HCT116 (cell line): ENCODE measurements at regions not wholly inside any gene's neighbourhood (a gene's known extent, or its start where the extent isn't known, plus 50 kb on each side); places are given as distances from the start of the nearest gene placed in this dataset.

ENCODE experiments used
- ATAC-seq: fragments of 200-7000 bp; cut with Tn5 transposase; 2 replicates; pipeline ENCODE4 v1.9.1; 2020; ENCODE audit warnings: mild to moderate bottlenecking, moderate library complexity
- BruUV-seq: library from RNA; stranded (reverse); fragments of 400-500 nt; replicated peaks from 2 replicates; lab custom pipeline; 2021; lab: Mats Ljungman, UMichigan
- CTCF ChIA-PET: fragments of 300-600 bp; sonication (Branson Sonifier 250); formaldehyde crosslinking; loops from one replicate; lab custom pipeline; 2021; ENCODE audit warnings: antibody characterized with exemption; lab: Charles Lee
- POLR2A ChIA-PET: fragments of 300-600, 350-600 bp; sonication (Branson Sonifier 250); formaldehyde crosslinking; loops from one replicate; lab custom pipeline; 2021; ENCODE audit warnings: antibody characterized with exemption; lab: Charles Lee
- RAD21 ChIA-PET, 2 experiments: fragments of 300-600 bp; sonication (Branson Sonifier 250); formaldehyde crosslinking; loops; one replicate each; lab custom pipeline; 2023; ENCODE audit warnings: low total read pairs in 2 of 2; ENCODE audit not compliant: uncharacterized antibody in 2 of 2, unreplicated experiment in 2 of 2, low non-redundant PET in 1 of 2; lab: Charles Lee
- DNase-seq: peaks from one replicate; pipeline ENCODE4 v3.0.0-alpha.2; 2010; ENCODE audit warnings: low read depth, low spot score
- H2AFZ ChIP-seq: fragments of 200-600 bp; shearing (Covaris generic), sonication (generic); 2 replicates; pipeline ENCODE4 v1.6.1; 2017; ENCODE audit warnings: low read depth, mixed run types, mixed read lengths, antibody characterized with exemption, low read length; ENCODE audit not compliant: poor library complexity, severe bottlenecking
- H3K27ac ChIP-seq: 2 replicates; pipeline ENCODE4 v1.5.1; 2012; ENCODE audit warnings: low read depth, low read length
- H3K27me3 ChIP-seq: fragments of 200-600 bp; sonication (generic); 2 replicates; pipeline ENCODE4 v1.6.1; 2016; ENCODE audit warnings: mixed run types, low read length, mixed read lengths; ENCODE audit not compliant: insufficient read depth
- H3K36me3 ChIP-seq, 2 experiments: fragments of 200-500 bp in 1 of 2; fragments of 200-600 bp in 1 of 2; sonication (Bioruptor generic) in 1 of 2; sonication (generic) in 1 of 2; 2 replicates each; pipeline versions ENCODE4 v1.5.1 to v1.6.1; 2014 to 2016; ENCODE audit warnings: low read length in 2 of 2, inconsistent platforms in 1 of 2, mixed read lengths in 1 of 2, mixed run types in 1 of 2; ENCODE audit not compliant: insufficient read depth in 2 of 2, control insufficient read depth in 1 of 2
- H3K4me1 ChIP-seq, 2 experiments: fragments of 200-600 bp in 1 of 2; sonication (generic) in 1 of 2; 2 replicates each; pipeline versions ENCODE4 v1.5.1 to v1.6.1; 2012 to 2017; ENCODE audit warnings: low read length in 2 of 2, inconsistent platforms in 1 of 2, mild to moderate bottlenecking in 1 of 2, mixed read lengths in 1 of 2, mixed run types in 1 of 2, moderate library complexity in 1 of 2; ENCODE audit not compliant: insufficient read depth in 2 of 2, control insufficient read depth in 1 of 2
- H3K4me2 ChIP-seq: fragments of 200-600 bp; sonication (generic); 2 replicates; pipeline ENCODE4 v1.6.1; 2017; ENCODE audit warnings: mixed run types, low read length, mixed read lengths
- H3K4me3 ChIP-seq, 2 experiments: fragments of 200-600 bp in 1 of 2; sonication (generic) in 1 of 2; replicated peaks in 1 of 2; 2 replicates each; pipeline ENCODE4 v1.5.1; 2011 to 2016; ENCODE audit warnings: low read length in 2 of 2, control low read depth in 1 of 2, low read depth in 1 of 2, mild to moderate bottlenecking in 1 of 2, mixed read lengths in 1 of 2, mixed run types in 1 of 2
- H3K79me2 ChIP-seq: fragments of 200-600 bp; sonication (generic); 2 replicates; pipeline ENCODE4 v1.6.1; 2017; ENCODE audit warnings: mild to moderate bottlenecking, mixed run types, low read length, moderate library complexity, mixed read lengths; ENCODE audit not compliant: insufficient read depth
- H3K9ac ChIP-seq: fragments of 200-600 bp; sonication (generic); 2 replicates; pipeline ENCODE4 v1.6.1; 2016; ENCODE audit warnings: low read length, mixed read lengths
- H3K9me2 ChIP-seq: fragments of 200-600 bp; sonication (generic), shearing (Covaris generic); 2 replicates; pipeline ENCODE4 v1.6.1; 2017; ENCODE audit warnings: mixed run types, mild to moderate bottlenecking, moderate library complexity; ENCODE audit not compliant: insufficient read depth
- H3K9me3 ChIP-seq, 2 experiments: fragments of 200-500 bp in 1 of 2; fragments of 200-600 bp in 1 of 2; sonication (Bioruptor generic) in 1 of 2; sonication (generic) in 1 of 2; 2 replicates each; pipeline ENCODE4 v1.6.1; 2014 to 2017; ENCODE audit warnings: low read length in 2 of 2, mixed read lengths in 2 of 2, inconsistent platforms in 1 of 2, low read depth in 1 of 2, mild to moderate bottlenecking in 1 of 2, mixed run types in 1 of 2, moderate library complexity in 1 of 2; ENCODE audit not compliant: control insufficient read depth in 1 of 2, insufficient read depth in 1 of 2
- H4K20me1 ChIP-seq: fragments of 200-600 bp; sonication (generic), shearing (Covaris generic); 2 replicates; pipeline ENCODE4 v1.6.1; 2017; ENCODE audit warnings: mixed run types, mild to moderate bottlenecking, moderate library complexity; ENCODE audit not compliant: insufficient read depth
- ATF3 ChIP-seq: IDR thresholded peaks from 2 replicates; pipeline ENCODE4 v1.6.1; 2012
- CBX3 ChIP-seq: IDR thresholded peaks from 2 replicates; pipeline ENCODE4 v1.6.1; 2012; ENCODE audit warnings: low read depth
- CEBPB ChIP-seq: IDR thresholded peaks from 2 replicates; pipeline ENCODE4 v1.6.1; 2012; ENCODE audit warnings: low read depth
- RAD21 ChIP-seq: IDR thresholded peaks from 2 replicates; pipeline ENCODE4 v1.6.1; 2012; ENCODE audit warnings: low read depth, mild to moderate bottlenecking
- SP1 ChIP-seq: IDR thresholded peaks from 2 replicates; pipeline ENCODE4 v1.6.1; 2012; ENCODE audit warnings: low read depth
- SRF ChIP-seq: IDR thresholded peaks from 2 replicates; pipeline ENCODE4 v1.6.1; 2012; ENCODE audit warnings: low read depth
- TCF7L2 ChIP-seq: IDR thresholded peaks from 2 replicates; pipeline ENCODE4 v1.7.0; 2011; ENCODE audit warnings: borderline replicate concordance, inconsistent platforms; ENCODE audit not compliant: insufficient read depth, insufficient read length; ENCODE audit errors: extremely low read depth
- YY1 ChIP-seq: IDR thresholded peaks from 2 replicates; pipeline ENCODE4 v1.6.1; 2011; ENCODE audit warnings: low read length, low read depth, moderate library complexity, mild to moderate bottlenecking; ENCODE audit not compliant: insufficient replicate concordance; ENCODE audit errors: extremely low read depth
- ZBTB33 ChIP-seq: IDR thresholded peaks from 2 replicates; pipeline ENCODE4 v1.6.1; 2011; ENCODE audit warnings: mild to moderate bottlenecking, low read length, moderate library complexity; ENCODE audit not compliant: insufficient replicate concordance; ENCODE audit errors: extremely low read depth
- intact Hi-C: fragments of 100-400 bp; cut with micrococcal nuclease; formaldehyde crosslinking; loops from 2 replicates; pipeline ENCODE4 v1.10.0; 2022
- TF ChIP-seq, protein P1 (sequence below), 3 experiments: fragments of 200-600 bp in 1 of 3; sonication (generic) in 1 of 3; IDR thresholded peaks in 2 of 3; conservative IDR thresholded peaks in 1 of 3; 2 replicates each; pipeline ENCODE4 v1.5.1; 2012 to 2017; ENCODE audit warnings: low read depth in 2 of 3, low read length in 2 of 3, antibody characterized with exemption in 1 of 3, borderline replicate concordance in 1 of 3, control low read depth in 1 of 3, mild to moderate bottlenecking in 1 of 3, mixed read lengths in 1 of 3, mixed run types in 1 of 3, moderate library complexity in 1 of 3; ENCODE audit not compliant: insufficient read depth in 1 of 3

- Histone ChIP-seq H3K9me2 (no peaks in the 10 kb centered on the region), H3K9me3 (peaks cover 0 to 37% of the 10 kb centered on the region in 2 experiments; a peak in 2 of 4 replicates), H3K36me3 (no peaks in the 10 kb centered on the region), H3K4me1 (no peaks in the 10 kb centered on the region), H3K27ac (no peak overlapping the region), H4K20me1 (no peaks in the 10 kb centered on the region), H3K27me3 (no peaks in the 10 kb centered on the region), H3K79me2 (no peaks in the 10 kb centered on the region), H3K9ac (no peak overlapping the region), H3K4me3 (no peak overlapping the region), H2AFZ (no peak overlapping the region), H3K4me2 (no peak overlapping the region)
- DNase-seq, result no peak
- ChIA-PET POLR2A (no interaction called here), RAD21 (no interaction called here), CTCF (no interaction called here)
- no peak for ATAC-seq
- intact Hi-C loops, result no loop called here
- no peak for TF ChIP-seq RAD21
- TF ChIP-seq ZBTB33, result no peak
- no peak for TF ChIP-seq CBX3
- no peak for TF ChIP-seq ATF3
- no peak for TF ChIP-seq CEBPB
- no peak for TF ChIP-seq TCF7L2
- no peak for TF ChIP-seq YY1
- no peak for TF ChIP-seq SRF
- TF ChIP-seq SP1, result no peak
- TF ChIP-seq, protein P1, sequence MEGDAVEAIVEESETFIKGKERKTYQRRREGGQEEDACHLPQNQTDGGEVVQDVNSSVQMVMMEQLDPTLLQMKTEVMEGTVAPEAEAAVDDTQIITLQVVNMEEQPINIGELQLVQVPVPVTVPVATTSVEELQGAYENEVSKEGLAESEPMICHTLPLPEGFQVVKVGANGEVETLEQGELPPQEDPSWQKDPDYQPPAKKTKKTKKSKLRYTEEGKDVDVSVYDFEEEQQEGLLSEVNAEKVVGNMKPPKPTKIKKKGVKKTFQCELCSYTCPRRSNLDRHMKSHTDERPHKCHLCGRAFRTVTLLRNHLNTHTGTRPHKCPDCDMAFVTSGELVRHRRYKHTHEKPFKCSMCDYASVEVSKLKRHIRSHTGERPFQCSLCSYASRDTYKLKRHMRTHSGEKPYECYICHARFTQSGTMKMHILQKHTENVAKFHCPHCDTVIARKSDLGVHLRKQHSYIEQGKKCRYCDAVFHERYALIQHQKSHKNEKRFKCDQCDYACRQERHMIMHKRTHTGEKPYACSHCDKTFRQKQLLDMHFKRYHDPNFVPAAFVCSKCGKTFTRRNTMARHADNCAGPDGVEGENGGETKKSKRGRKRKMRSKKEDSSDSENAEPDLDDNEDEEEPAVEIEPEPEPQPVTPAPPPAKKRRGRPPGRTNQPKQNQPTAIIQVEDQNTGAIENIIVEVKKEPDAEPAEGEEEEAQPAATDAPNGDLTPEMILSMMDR (IDR thresholded peaks at IDR 0.05 in 2 of 3, conservative IDR thresholded peaks at IDR 0.05 in 1 of 3; ENCODE audit: borderline replicate concordance in 1 of 3, insufficient read depth in 1 of 3, low read depth in 2 of 3, low read length in 2 of 3), result no peak
- BruUV-seq, result no TSS peak
These were observed 683.2 kb upstream of the FOXG1 start for GRCh38 chr14:28083389-28083788.
